Hematopoietic multipotent progenitor cell treated with erythropoietin and hydrocortisone succinate and interleukin-3 and kit ligand, for 6 days (in vitro differentiated cells): ENCODE measurements at regions not wholly inside any gene's neighbourhood (a gene's known extent, or its start where the extent isn't known, plus 50 kb on each side); places are given as distances from the start of the nearest gene placed in this dataset.

Experiments
- DNase-seq: peaks from one replicate; pipeline ENCODE4 v3.0.0-alpha.2; 2015

- DNase-seq: no peak
Observed at GRCh38 chr1:201689647-201690046, 139.3 kb upstream of the IPO9 start.

GRCh38 chr1:201690528-201690927 lies 138.4 kb upstream of the IPO9 start:
- no peak for DNase-seq

GRCh38 chr1:201691716-201692554 lies 137.0 kb upstream of the IPO9 start:
- DNase-seq: no peak

GRCh38 chr1:201692555-201693394 lies 136.2 kb upstream of the IPO9 start:
- no peak for DNase-seq

- no peak for DNase-seq
Observed at GRCh38 chr1:201693890-201694607, 134.9 kb upstream of the IPO9 start.

- DNase-seq: no peak
Observed at GRCh38 chr1:201694608-201695335, 134.2 kb upstream of the IPO9 start.

GRCh38 chr1:201695607-201696006 lies 133.3 kb upstream of the IPO9 start:
- no peak for DNase-seq

GRCh38 chr1:201696217-201696761 lies 132.7 kb upstream of the IPO9 start:
- no peak for DNase-seq

- no peak for DNase-seq
Observed at GRCh38 chr1:201697174-201697573, 131.8 kb upstream of the IPO9 start.

GRCh38 chr1:201701831-201702230 lies 127.1 kb upstream of the IPO9 start:
- DNase-seq: no peak

GRCh38 chr1:201702936-201703335 lies 126.0 kb upstream of the IPO9 start:
- no peak for DNase-seq

GRCh38 chr1:201703621-201704438 lies 125.1 kb upstream of the IPO9 start:
- peak; percentile 88 for DNase-seq

GRCh38 chr1:201704439-201704792 lies 124.5 kb upstream of the IPO9 start:
- DNase-seq: no peak

GRCh38 chr1:201705389-201705788 lies 123.6 kb upstream of the IPO9 start:
- no peak for DNase-seq

- DNase-seq: no peak
Observed at GRCh38 chr1:201706109-201706508, 122.8 kb upstream of the IPO9 start.

GRCh38 chr1:201707027-201707426 lies 121.9 kb upstream of the IPO9 start:
- no peak for DNase-seq

- DNase-seq: no peak
Observed at GRCh38 chr1:201707656-201708055, 121.3 kb upstream of the IPO9 start.

GRCh38 chr1:201708085-201708512 lies 120.9 kb upstream of the IPO9 start:
- peak; percentile 44 for DNase-seq

- DNase-seq: no peak
Observed at GRCh38 chr1:201708691-201709090, 120.3 kb upstream of the IPO9 start.

- peak; percentile 80 for DNase-seq
Observed at GRCh38 chr1:201709564-201710295, 119.2 kb upstream of the IPO9 start.
